ENCODE measurements at regions not wholly inside any gene's neighbourhood (a gene's known extent, or its start where the extent isn't known, plus 50 kb on each side); places are given as distances from the start of the nearest gene placed in this dataset.

DNA sequence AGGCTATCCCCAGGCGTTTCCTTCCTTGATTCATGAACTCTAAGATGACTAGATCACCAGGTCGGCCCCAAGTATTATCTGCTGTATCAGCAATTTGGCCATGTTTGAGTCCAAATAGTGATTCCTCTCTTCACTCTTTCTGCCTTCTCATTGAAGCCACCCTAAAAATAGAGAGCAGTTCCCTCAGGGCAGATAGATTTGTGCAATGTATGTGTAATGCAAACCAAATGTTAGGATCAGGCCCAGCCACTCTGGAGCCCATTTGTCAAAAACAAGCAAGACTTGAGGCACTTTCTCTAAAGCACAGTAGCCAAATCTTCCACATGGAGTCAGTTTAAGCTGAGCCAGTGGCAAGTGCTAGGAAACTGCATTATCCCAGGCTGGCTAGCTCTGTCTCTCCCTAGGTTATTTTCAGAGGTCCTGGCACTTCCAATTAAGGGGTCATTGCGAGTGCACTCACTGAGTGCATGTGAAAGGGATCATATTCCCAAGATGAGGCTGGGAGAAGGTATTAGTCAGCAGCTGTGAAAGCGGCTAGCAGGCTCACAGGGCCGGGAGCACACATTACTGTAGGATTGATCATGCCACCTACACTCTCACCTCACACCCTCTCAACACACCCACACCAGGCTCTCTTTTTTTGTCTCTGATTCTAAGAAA lies 97.9 kb upstream of the RAB3GAP2 start:
- no peaks in the 10 kb centered on the region for H4K20me1 ChIP-seq (ENCODE audit: low read length)
- TF ChIP-seq EZH2phosphoT487 (IDR thresholded peaks at IDR 0.05; ENCODE audit: borderline replicate concordance, low read length) (no peak), EZH2 (IDR thresholded peaks at IDR 0.05; ENCODE audit: low read length, unreplicated experiment) (no peak)
- TF ChIP-seq, protein P1, sequence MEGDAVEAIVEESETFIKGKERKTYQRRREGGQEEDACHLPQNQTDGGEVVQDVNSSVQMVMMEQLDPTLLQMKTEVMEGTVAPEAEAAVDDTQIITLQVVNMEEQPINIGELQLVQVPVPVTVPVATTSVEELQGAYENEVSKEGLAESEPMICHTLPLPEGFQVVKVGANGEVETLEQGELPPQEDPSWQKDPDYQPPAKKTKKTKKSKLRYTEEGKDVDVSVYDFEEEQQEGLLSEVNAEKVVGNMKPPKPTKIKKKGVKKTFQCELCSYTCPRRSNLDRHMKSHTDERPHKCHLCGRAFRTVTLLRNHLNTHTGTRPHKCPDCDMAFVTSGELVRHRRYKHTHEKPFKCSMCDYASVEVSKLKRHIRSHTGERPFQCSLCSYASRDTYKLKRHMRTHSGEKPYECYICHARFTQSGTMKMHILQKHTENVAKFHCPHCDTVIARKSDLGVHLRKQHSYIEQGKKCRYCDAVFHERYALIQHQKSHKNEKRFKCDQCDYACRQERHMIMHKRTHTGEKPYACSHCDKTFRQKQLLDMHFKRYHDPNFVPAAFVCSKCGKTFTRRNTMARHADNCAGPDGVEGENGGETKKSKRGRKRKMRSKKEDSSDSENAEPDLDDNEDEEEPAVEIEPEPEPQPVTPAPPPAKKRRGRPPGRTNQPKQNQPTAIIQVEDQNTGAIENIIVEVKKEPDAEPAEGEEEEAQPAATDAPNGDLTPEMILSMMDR (conservative IDR thresholded peaks at IDR 0.05; ENCODE audit: low read depth, low read length): no peak
- peak; percentile 89 for ATAC-seq
- H3K4me1 ChIP-seq (ENCODE audit: insufficient read depth, low read length): peaks cover 41% of the 10 kb centered on the region
- H3K9me3 ChIP-seq (ENCODE audit: low read length): no peaks in the 10 kb centered on the region
- DNase-seq: peak; percentile 90
- H2AFZ ChIP-seq (ENCODE audit: low read length): peak overlapping the region; percentile 56
- CTCF ChIA-PET: no interaction called here
- no peaks in the 10 kb centered on the region for H3K79me2 ChIP-seq (ENCODE audit: low read length)
- H3K27me3 ChIP-seq (ENCODE audit: low read length): no peaks in the 10 kb centered on the region
- H3K4me3 ChIP-seq (ENCODE audit: low read length): no peak overlapping the region
- H3K9ac ChIP-seq (ENCODE audit: low read length): peak overlapping the region; percentile 14
- peak overlapping the region; percentile 82 for H3K27ac ChIP-seq (ENCODE audit: low read length)
- H3K9me2 ChIP-seq (replicated peaks; ENCODE audit: low read length): no peaks in the 10 kb centered on the region
- POLR2A ChIA-PET (ENCODE audit: unreplicated experiment): no interaction called here
- H3K36me3 ChIP-seq (ENCODE audit: low read depth, low read length): no peaks in the 10 kb centered on the region
- H3K4me2 ChIP-seq (ENCODE audit: low read length): peak overlapping the region; percentile 57
- BruUV-seq (replicated peaks): no TSS peak
- intact Hi-C loops (cut with micrococcal nuclease): no loop called here
- H3F3A ChIP-seq (ENCODE audit: low read length, unreplicated experiment): peaks cover 3% of the 10 kb centered on the region

DNA sequence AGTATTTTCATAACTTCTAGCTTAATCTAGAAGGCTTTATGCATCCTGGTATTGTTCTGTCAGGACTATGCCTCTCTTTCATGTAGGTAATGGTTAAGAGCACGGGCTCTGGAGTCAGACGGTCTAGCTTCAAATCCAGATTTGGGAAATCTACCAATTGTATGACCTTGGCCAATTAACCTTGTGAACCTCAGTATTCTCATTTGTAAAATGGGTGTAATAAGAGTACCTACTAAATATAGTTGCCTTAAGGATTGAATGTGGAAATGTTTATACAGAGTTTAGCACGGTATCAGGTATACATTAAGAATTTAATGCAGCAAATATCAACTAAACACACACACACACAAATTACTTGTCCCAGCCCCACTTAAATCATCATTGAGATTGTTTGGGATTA lies 97.3 kb upstream of the RAB3GAP2 start:
- H3K4me3 ChIP-seq (ENCODE audit: low read length): no peak overlapping the region
- no peaks in the 10 kb centered on the region for H3K27me3 ChIP-seq (ENCODE audit: low read length)
- no peaks in the 10 kb centered on the region for H4K20me1 ChIP-seq (ENCODE audit: low read length)
- intact Hi-C loops (cut with micrococcal nuclease): no loop called here
- ATAC-seq (no peak), DNase-seq (no peak)
- H3K36me3 ChIP-seq (ENCODE audit: low read depth, low read length): no peaks in the 10 kb centered on the region
- H3K4me1 ChIP-seq (ENCODE audit: insufficient read depth, low read length): peaks cover 41% of the 10 kb centered on the region
- H3K4me2 ChIP-seq (ENCODE audit: low read length): peak overlapping the region; percentile 57
- H3K9me2 ChIP-seq (replicated peaks; ENCODE audit: low read length): no peaks in the 10 kb centered on the region
- TF ChIP-seq, protein P1 (conservative IDR thresholded peaks at IDR 0.05; ENCODE audit: low read depth, low read length): no peak
- TF ChIP-seq EZH2phosphoT487 (IDR thresholded peaks at IDR 0.05; ENCODE audit: borderline replicate concordance, low read length) (no peak), EZH2 (IDR thresholded peaks at IDR 0.05; ENCODE audit: low read length, unreplicated experiment) (no peak)
- H3K27ac ChIP-seq (ENCODE audit: low read length): peak overlapping the region; percentile 82
- POLR2A ChIA-PET (ENCODE audit: unreplicated experiment): no interaction called here
- CTCF ChIA-PET: no interaction called here
- no peaks in the 10 kb centered on the region for H3K79me2 ChIP-seq (ENCODE audit: low read length)
- H3K9me3 ChIP-seq (ENCODE audit: low read length): no peaks in the 10 kb centered on the region
- H3K9ac ChIP-seq (ENCODE audit: low read length): no peak overlapping the region
- no peak overlapping the region for H2AFZ ChIP-seq (ENCODE audit: low read length)
- peaks cover 3% of the 10 kb centered on the region for H3F3A ChIP-seq (ENCODE audit: low read length, unreplicated experiment)
- no TSS peak for BruUV-seq (replicated peaks)
